ENCODE measurements at regions not wholly inside any gene's neighbourhood (a gene's known extent, or its start where the extent isn't known, plus 50 kb on each side); places are given as distances from the start of the nearest gene placed in this dataset.

- Histone ChIP-seq H3K27me3 (no peaks in the 10 kb centered on the region), H3K36me3 (no peaks in the 10 kb centered on the region), H3K27ac (replicated peaks in 1 of 4) (no peak overlapping the region), H3K4me3 (no peak overlapping the region), H3K9me3 (no peaks in the 10 kb centered on the region), H3K4me1 (no peaks in the 10 kb centered on the region)
- TF ChIP-seq POLR2A (IDR thresholded peaks at IDR 0.05; ENCODE audit: low read depth) (no peak), CTCF (IDR thresholded peaks at IDR 0.05) (no peak), POLR2AphosphoS5 (IDR thresholded peaks at IDR 0.05) (no peak), EP300 (IDR thresholded peaks at IDR 0.05) (no peak)
- WGBS = 67% methylated on average over 4 of the region's 4 CpGs
- intact Hi-C loops (cut with DNase I) = no loop called here
- DNase-seq (ENCODE audit: extremely low spot score) = no peak
Observed at GRCh38 chr7:136693166-136694119, 175.0 kb upstream of the CHRM2 start.

- no peaks in the 10 kb centered on the region for H3K36me3 ChIP-seq
- 69% methylated on average over 3 of the region's 3 CpGs for WGBS
- no peak overlapping the region for H3K27ac ChIP-seq (replicated peaks in 1 of 4)
- no peaks in the 10 kb centered on the region for H3K27me3 ChIP-seq
- no peak for TF ChIP-seq CTCF (IDR thresholded peaks at IDR 0.05)
- no peak for TF ChIP-seq POLR2A (IDR thresholded peaks at IDR 0.05; ENCODE audit: low read depth)
- no peak for TF ChIP-seq POLR2AphosphoS5 (IDR thresholded peaks at IDR 0.05)
- TF ChIP-seq EP300 (IDR thresholded peaks at IDR 0.05) = no peak
- DNase-seq (ENCODE audit: extremely low spot score) = no peak
- H3K9me3 ChIP-seq = no peaks in the 10 kb centered on the region
- intact Hi-C loops (cut with DNase I) = no loop called here
- H3K4me1 ChIP-seq = no peaks in the 10 kb centered on the region
- no peak overlapping the region for H3K4me3 ChIP-seq
Observed at GRCh38 chr7:136692221-136692620, 176.2 kb upstream of the CHRM2 start.

- no peak overlapping the region for H3K4me3 ChIP-seq
- no peaks in the 10 kb centered on the region for H3K9me3 ChIP-seq
- no peak overlapping the region for H3K27ac ChIP-seq (replicated peaks in 1 of 4)
- 60% methylated on average over 2 of the region's 2 CpGs for WGBS
- no peak for DNase-seq (ENCODE audit: extremely low spot score)
- H3K36me3 ChIP-seq = no peaks in the 10 kb centered on the region
- TF ChIP-seq POLR2A (IDR thresholded peaks at IDR 0.05; ENCODE audit: low read depth) (no peak), CTCF (IDR thresholded peaks at IDR 0.05) (no peak), EP300 (IDR thresholded peaks at IDR 0.05) (no peak), POLR2AphosphoS5 (IDR thresholded peaks at IDR 0.05) (no peak)
- peaks cover 0 to 8% (median 0%) of the 10 kb centered on the region in 4 donors for H3K4me1 ChIP-seq
- intact Hi-C loops (cut with DNase I) = no loop called here
- no peaks in the 10 kb centered on the region for H3K27me3 ChIP-seq
Observed at GRCh38 chr7:136688601-136689000, 179.9 kb upstream of the CHRM2 start.

GRCh38 chr7:136687693-136688322 lies 180.6 kb upstream of the CHRM2 start:
- intact Hi-C loops (cut with DNase I) = no loop called here
- Histone ChIP-seq H3K4me1 (peaks cover 0 to 8% (median 0%) of the 10 kb centered on the region in 4 donors), H3K4me3 (no peak overlapping the region), H3K27me3 (no peaks in the 10 kb centered on the region), H3K9me3 (no peaks in the 10 kb centered on the region), H3K36me3 (no peaks in the 10 kb centered on the region), H3K27ac (replicated peaks in 1 of 4) (no peak overlapping the region)
- DNase-seq (ENCODE audit: extremely low spot score) = no peak
- WGBS = 77% methylated on average over 2 of the region's 2 CpGs
- TF ChIP-seq EP300 (IDR thresholded peaks at IDR 0.05) (no peak), CTCF (IDR thresholded peaks at IDR 0.05) (peak in 2 of 3 experiments; percentile 30 to 45)
